H1 (cell line): ENCODE measurements at regions not wholly inside any gene's neighbourhood (a gene's known extent, or its start where the extent isn't known, plus 50 kb on each side); places are given as distances from the start of the nearest gene placed in this dataset.

ENCODE experiments used
- CTCF ChIA-PET: fragments of 300-600 bp; sonication (Branson Sonifier 250); formaldehyde crosslinking; loops from one replicate; lab custom pipeline; 2021; ENCODE audit not compliant: partially characterized antibody; lab: Charles Lee
- POLR2A ChIA-PET: fragments of 300-600 bp; sonication (Branson Sonifier 250); formaldehyde crosslinking; loops from one replicate; lab custom pipeline; 2021; ENCODE audit warnings: inconsistent platforms; ENCODE audit not compliant: partially characterized antibody; lab: Charles Lee
- DNase-seq, 2 experiments: peaks; one replicate each; pipeline versions ENCODE4 v3.0.0 to v3.0.0-alpha.2; 2010 to 2022; ENCODE audit warnings: low spot score in 2 of 2, low read depth in 1 of 2, mixed read lengths in 1 of 2
- FAIRE-seq: peaks from 2 replicates; lab custom pipeline; 2011; peaks lifted over from hg19 to GRCh38; lab: Jason Lieb, UNC
- H2AFZ ChIP-seq: 2 replicates; pipeline ENCODE4 v1.8.1; 2012; ENCODE audit warnings: low read length, inconsistent platforms
- H2AK5ac ChIP-seq: 2 replicates; pipeline ENCODE4 v1.6.1; 2013; ENCODE audit warnings: low read depth, low read length
- H2BK120ac ChIP-seq: replicated peaks from 2 replicates; pipeline ENCODE3; 2013; ENCODE audit warnings: low read depth, low read length, inconsistent platforms
- H2BK12ac ChIP-seq: 2 replicates; pipeline ENCODE4 v1.6.1; 2013; ENCODE audit warnings: low read depth, low read length
- H2BK15ac ChIP-seq: 2 replicates; pipeline ENCODE4 v1.6.1; 2013; ENCODE audit warnings: low read length
- H2BK20ac ChIP-seq: 2 replicates; pipeline ENCODE4 v1.6.1; 2013; ENCODE audit warnings: low read length
- H2BK5ac ChIP-seq: 2 replicates; pipeline ENCODE4 v1.6.1; 2013; ENCODE audit warnings: low read depth, low read length
- H3K14ac ChIP-seq: 2 replicates; pipeline ENCODE4 v1.6.1; 2013; ENCODE audit warnings: inconsistent platforms; ENCODE audit not compliant: insufficient read length
- H3K18ac ChIP-seq: 2 replicates; pipeline ENCODE4 v1.6.1; 2013; ENCODE audit warnings: low read length; ENCODE audit errors: extremely low read depth
- H3K23ac ChIP-seq: 2 replicates; pipeline ENCODE4 v1.6.1; 2013; ENCODE audit warnings: inconsistent platforms; ENCODE audit not compliant: insufficient read length
- H3K23me2 ChIP-seq: 2 replicates; pipeline ENCODE4 v1.6.1; 2013; ENCODE audit warnings: low read depth, low read length
- H3K27ac ChIP-seq: 2 replicates; pipeline ENCODE4 v1.6.1; 2011; ENCODE audit warnings: low read depth, low read length, inconsistent platforms
- H3K27me3 ChIP-seq, 4 experiments: replicated peaks in 1 of 4; 1 replicate in 1 of 4; 2 replicates in 3 of 4; pipeline versions ENCODE4 v1.6.1 to v1.8.1; 2011 to 2013; ENCODE audit warnings: low read length in 3 of 4, mild to moderate bottlenecking in 3 of 4, inconsistent platforms in 2 of 4, mixed read lengths in 2 of 4, moderate library complexity in 1 of 4; ENCODE audit not compliant: control insufficient read depth in 3 of 4, insufficient read depth in 3 of 4; ENCODE audit errors: extremely low read depth in 1 of 4
- H3K36me3 ChIP-seq, 4 experiments: 2 replicates each; pipeline versions ENCODE4 v1.6.1 to v1.8.1; 2011 to 2013; ENCODE audit warnings: mild to moderate bottlenecking in 4 of 4, low read length in 3 of 4, moderate library complexity in 2 of 4, control low read depth in 1 of 4, inconsistent platforms in 1 of 4; ENCODE audit not compliant: insufficient read depth in 4 of 4, control insufficient read depth in 2 of 4
- H3K4ac ChIP-seq: replicated peaks from 2 replicates; pipeline ENCODE3; 2013; ENCODE audit warnings: low read length, low read depth, mixed read lengths, inconsistent platforms; ENCODE audit not compliant: insufficient read length
- H3K4me1 ChIP-seq, 4 experiments: replicated peaks in 1 of 4; 1 replicate in 1 of 4; 2 replicates in 3 of 4; pipeline versions ENCODE4 v1.6.1 to v1.8.1; 2011 to 2013; ENCODE audit warnings: low read length in 3 of 4, inconsistent platforms in 2 of 4, mixed read lengths in 1 of 4; ENCODE audit not compliant: insufficient read depth in 4 of 4, control insufficient read depth in 3 of 4
- H3K4me2 ChIP-seq, 2 experiments: 2 replicates each; pipeline versions ENCODE4 v1.6.1 to v1.8.1; 2011 to 2013; ENCODE audit warnings: low read depth in 2 of 2, low read length in 2 of 2, control low read depth in 1 of 2, inconsistent platforms in 1 of 2, mild to moderate bottlenecking in 1 of 2; ENCODE audit not compliant: insufficient read depth in 1 of 2
- H3K4me3 ChIP-seq, 4 experiments: fragments of 200-600, 300-600 bp in 1 of 4; sonication (generic), shearing (Covaris generic), sonication (Bioruptor Twin) in 1 of 4; 2 replicates each; pipeline versions ENCODE4 v1.5.1 to v1.8.1; 2011 to 2016; ENCODE audit warnings: low read length in 4 of 4, low read depth in 3 of 4, control low read depth in 2 of 4, inconsistent platforms in 2 of 4, mild to moderate bottlenecking in 2 of 4, mixed read lengths in 1 of 4, moderate library complexity in 1 of 4; ENCODE audit not compliant: insufficient read depth in 2 of 4; ENCODE audit errors: extremely low read depth in 1 of 4
- H3K56ac ChIP-seq: replicated peaks from 2 replicates; pipeline ENCODE3; 2013; ENCODE audit warnings: low read depth, mild to moderate bottlenecking, mixed read lengths, low read length, inconsistent platforms; ENCODE audit not compliant: insufficient read length
- H3K79me1 ChIP-seq: 2 replicates; pipeline ENCODE4 v1.6.1; 2013; ENCODE audit warnings: low read depth, low read length, control low read depth
- H3K79me2 ChIP-seq, 2 experiments: 2 replicates each; pipeline versions ENCODE4 v1.6.1 to v1.8.1; 2012 to 2013; ENCODE audit warnings: low read length in 2 of 2, mild to moderate bottlenecking in 2 of 2, inconsistent platforms in 1 of 2; ENCODE audit not compliant: insufficient read depth in 2 of 2, control insufficient read depth in 1 of 2
- H3K9ac ChIP-seq, 4 experiments: replicated peaks in 1 of 4; 1 replicate in 1 of 4; 2 replicates in 3 of 4; pipeline versions ENCODE4 v1.6.1 to v1.8.1; 2011 to 2013; ENCODE audit warnings: low read depth in 3 of 4, low read length in 3 of 4, control low read depth in 2 of 4, mild to moderate bottlenecking in 2 of 4, moderate library complexity in 2 of 4, inconsistent platforms in 1 of 4; ENCODE audit errors: extremely low read depth in 1 of 4
- H3K9me3 ChIP-seq, 2 experiments: 2 replicates each; pipeline versions ENCODE4 v1.6.1 to v1.8.1; 2012 to 2013; ENCODE audit warnings: mild to moderate bottlenecking in 2 of 2, moderate library complexity in 2 of 2, control low read depth in 1 of 2, inconsistent platforms in 1 of 2, low read depth in 1 of 2, low read length in 1 of 2, mixed read lengths in 1 of 2; ENCODE audit not compliant: insufficient read depth in 2 of 2
- H4K20me1 ChIP-seq, 2 experiments: replicated peaks in 1 of 2; 2 replicates each; pipeline versions ENCODE3 to v1.8.1; 2011 to 2013; ENCODE audit warnings: inconsistent platforms in 2 of 2, low read length in 2 of 2, mild to moderate bottlenecking in 1 of 2; ENCODE audit not compliant: insufficient read depth in 2 of 2, control insufficient read depth in 1 of 2
- H4K5ac ChIP-seq: 2 replicates; pipeline ENCODE4 v1.6.1; 2013; ENCODE audit warnings: low read length, low read depth, mixed read lengths, inconsistent platforms; ENCODE audit not compliant: insufficient read length
- H4K8ac ChIP-seq: 2 replicates; pipeline ENCODE4 v1.8.0; 2013; ENCODE audit warnings: mild to moderate bottlenecking, moderate library complexity, low read length, inconsistent platforms; ENCODE audit not compliant: insufficient read depth; ENCODE audit errors: extremely low read depth
- H4K91ac ChIP-seq: replicated peaks from 2 replicates; pipeline ENCODE3; 2013; ENCODE audit warnings: low read length, mixed read lengths, inconsistent platforms; ENCODE audit not compliant: insufficient read length
- ATF2 ChIP-seq: IDR thresholded peaks from 2 replicates; pipeline ENCODE4 v1.6.1; 2012; ENCODE audit warnings: low read length, inconsistent platforms
- EP300 ChIP-seq, 2 experiments: IDR thresholded peaks; 1 replicate in 1 of 2; 2 replicates in 1 of 2; pipeline ENCODE4 v1.6.1; 2011 to 2012; ENCODE audit warnings: low read depth in 2 of 2, low read length in 2 of 2, mild to moderate bottlenecking in 2 of 2, borderline replicate concordance in 1 of 2, inconsistent platforms in 1 of 2, moderate library complexity in 1 of 2
- SP4 ChIP-seq: IDR thresholded peaks from 2 replicates; pipeline ENCODE4 v1.6.1; 2012; ENCODE audit warnings: low read length, inconsistent platforms
- SRF ChIP-seq: IDR thresholded peaks from 2 replicates; pipeline ENCODE4 v1.6.1; 2011; ENCODE audit warnings: mild to moderate bottlenecking, low read depth, low read length, moderate library complexity
- TAF7 ChIP-seq: optimal IDR thresholded peaks from 2 replicates; pipeline ENCODE3; 2011; ENCODE audit warnings: low read depth, mild to moderate bottlenecking, inconsistent platforms, low read length, moderate library complexity, borderline replicate concordance
- WGBS, 2 experiments: shearing (Covaris generic) in 1 of 2; methylation state at CpG; one replicate each; pipeline versions ENCODE4 v1.1.6 to v1.1.7; 2013 to 2015; ENCODE audit warnings: low lambda C conversion rate in 2 of 2, mixed read lengths in 2 of 2, inconsistent platforms in 1 of 2, low coverage in 1 of 2, missing lambda C conversion rate in 1 of 2; ENCODE audit not compliant: insufficient replicate concordance in 2 of 2, insufficient coverage in 1 of 2, insufficient read length in 1 of 2; ENCODE audit errors: extremely low coverage in 1 of 2, missing lambda C conversion rate in 1 of 2; 5-methylcytosine and 5-hydroxymethylcytosine counted together

GRCh38 chr13:71115301-71115700, 751.7 kb downstream of the DACH1 start:
- no peak for DNase-seq
- CTCF ChIA-PET = no interaction called here

More at GRCh38 chr13:71115301-71115700, 751.7 kb downstream of the DACH1 start:
- no peak overlapping the region for H3K23ac ChIP-seq
- no peak overlapping the region for H2BK12ac ChIP-seq
- no peaks in the 10 kb centered on the region for H3K79me1 ChIP-seq
- no peak overlapping the region for H3K4me3 ChIP-seq
- no peak overlapping the region for H2BK5ac ChIP-seq
- no peak overlapping the region for H3K9ac ChIP-seq
- H3K27ac ChIP-seq = no peak overlapping the region
- H4K91ac ChIP-seq = no peak overlapping the region
- H3K18ac ChIP-seq = no peak overlapping the region
- H2AK5ac ChIP-seq = no peak overlapping the region
- H3K36me3 ChIP-seq = no peaks in the 10 kb centered on the region
- no peaks in the 10 kb centered on the region for H4K20me1 ChIP-seq
- no peak overlapping the region for H4K8ac ChIP-seq
- no peaks in the 10 kb centered on the region for H3K23me2 ChIP-seq
- no peaks in the 10 kb centered on the region for H3K9me3 ChIP-seq
- H3K4me1 ChIP-seq = no peaks in the 10 kb centered on the region
- no peaks in the 10 kb centered on the region for H3K79me2 ChIP-seq
- H4K5ac ChIP-seq = no peak overlapping the region
- POLR2A ChIA-PET = no interaction called here
- H3K4ac ChIP-seq = no peak overlapping the region
- no peaks in the 10 kb centered on the region for H3K27me3 ChIP-seq
- H2BK15ac ChIP-seq = no peak overlapping the region
- no peak overlapping the region for H3K4me2 ChIP-seq
- WGBS, 2 experiments = 89% methylated on average over 5 of the region's 5 CpGs; no CpG with 5 or more reads in 1 of the 2 experiments
- H2AFZ ChIP-seq = 0 out of 2 replicates have a peak overlapping the region, but pooled peaks have one; percentile 17
- no peak overlapping the region for H2BK20ac ChIP-seq
- H3K56ac ChIP-seq = no peak overlapping the region
- no peak overlapping the region for H2BK120ac ChIP-seq
- H3K14ac ChIP-seq = no peak overlapping the region
- no peak for FAIRE-seq
- TF ChIP-seq ATF2 (no peak), TAF7 (no peak), SRF (no peak), SP4 (no peak), EP300 (IDR thresholded peaks at IDR 0.05; ENCODE audit: borderline replicate concordance in 1 of 2, low read depth in 2 of 2, low read length in 2 of 2) (no peak)
